Lower lobe of right lung (tissue), 2 donors: ENCODE measurements at regions not wholly inside any gene's neighbourhood (a gene's known extent, or its start where the extent isn't known, plus 50 kb on each side); places are given as distances from the start of the nearest gene placed in this dataset.

ENCODE experiments used
- ATAC-seq, 2 donors: fragments of 200-7000 bp; cut with Tn5 transposase; one replicate each; pipeline ENCODE4 v1.9.1; 2020 to 2022; ENCODE audit warnings: mild to moderate bottlenecking in 2 of 2, moderate library complexity in 2 of 2
- DNase-seq: peaks from one replicate; pipeline ENCODE4 v3.0.0-alpha.2; 2020
- H3K27ac ChIP-seq: fragments of 200-600 bp; one replicate; pipeline ENCODE4 v1.8.0; 2022
- H3K27me3 ChIP-seq: fragments of 200-600 bp; one replicate; pipeline ENCODE4 v1.8.0; 2022; ENCODE audit warnings: low read depth
- H3K36me3 ChIP-seq: fragments of 200-600 bp; one replicate; pipeline ENCODE4 v1.8.0; 2022; ENCODE audit warnings: mild to moderate bottlenecking
- H3K4me1 ChIP-seq: fragments of 200-600 bp; one replicate; pipeline ENCODE4 v1.8.0; 2022
- H3K4me3 ChIP-seq: fragments of 200-600 bp; one replicate; pipeline ENCODE4 v1.8.0; 2022; ENCODE audit warnings: mild to moderate bottlenecking
- H3K9me3 ChIP-seq: fragments of 200-600 bp; one replicate; pipeline ENCODE4 v1.8.0; 2022
- intact Hi-C: fragments of 100-400 bp; cut with DNase I; formaldehyde crosslinking; loops from one replicate; pipeline ENCODE4 v1.11.0; 2022
- TF ChIP-seq, protein P1 (sequence below): fragments of 200-600 bp; IDR thresholded peaks from one replicate; pipeline ENCODE4 v1.8.0; 2022; ENCODE audit warnings: antibody characterized with exemption, mild to moderate bottlenecking
- donor health status: DM: no; HTN: yes; CAD: no; lungs with severe emphysema.

DNA sequence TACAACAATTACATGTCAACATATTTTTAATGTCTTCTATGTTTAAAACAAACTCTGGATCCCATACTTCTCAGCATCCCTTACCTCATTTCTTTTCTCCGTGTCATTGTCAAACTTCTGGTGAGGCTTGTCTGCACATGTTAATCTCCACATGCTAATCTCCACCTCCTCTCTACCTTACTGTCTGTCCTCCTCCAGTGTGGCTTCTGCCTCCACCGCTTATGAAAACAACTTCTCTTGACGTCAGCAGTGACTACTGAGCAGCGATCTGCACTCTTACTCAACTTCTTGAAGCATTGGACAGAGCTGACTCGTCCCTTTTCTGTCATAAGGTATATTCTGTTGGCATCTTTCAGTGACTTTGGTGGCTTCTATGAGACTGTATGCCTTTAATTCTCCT lies 338.2 kb upstream of the THRB start:
- peaks cover 20% of the 10 kb centered on the region for H3K27me3 ChIP-seq
- no peaks in the 10 kb centered on the region for H3K36me3 ChIP-seq
- H3K27ac ChIP-seq: no peak overlapping the region
- TF ChIP-seq, protein P1, sequence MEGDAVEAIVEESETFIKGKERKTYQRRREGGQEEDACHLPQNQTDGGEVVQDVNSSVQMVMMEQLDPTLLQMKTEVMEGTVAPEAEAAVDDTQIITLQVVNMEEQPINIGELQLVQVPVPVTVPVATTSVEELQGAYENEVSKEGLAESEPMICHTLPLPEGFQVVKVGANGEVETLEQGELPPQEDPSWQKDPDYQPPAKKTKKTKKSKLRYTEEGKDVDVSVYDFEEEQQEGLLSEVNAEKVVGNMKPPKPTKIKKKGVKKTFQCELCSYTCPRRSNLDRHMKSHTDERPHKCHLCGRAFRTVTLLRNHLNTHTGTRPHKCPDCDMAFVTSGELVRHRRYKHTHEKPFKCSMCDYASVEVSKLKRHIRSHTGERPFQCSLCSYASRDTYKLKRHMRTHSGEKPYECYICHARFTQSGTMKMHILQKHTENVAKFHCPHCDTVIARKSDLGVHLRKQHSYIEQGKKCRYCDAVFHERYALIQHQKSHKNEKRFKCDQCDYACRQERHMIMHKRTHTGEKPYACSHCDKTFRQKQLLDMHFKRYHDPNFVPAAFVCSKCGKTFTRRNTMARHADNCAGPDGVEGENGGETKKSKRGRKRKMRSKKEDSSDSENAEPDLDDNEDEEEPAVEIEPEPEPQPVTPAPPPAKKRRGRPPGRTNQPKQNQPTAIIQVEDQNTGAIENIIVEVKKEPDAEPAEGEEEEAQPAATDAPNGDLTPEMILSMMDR: no peak
- no peaks in the 10 kb centered on the region for H3K9me3 ChIP-seq
- H3K4me3 ChIP-seq: no peak overlapping the region
- intact Hi-C loops: no loop called here
- DNase-seq (no peak), ATAC-seq (no peak)
- H3K4me1 ChIP-seq: peaks cover 3% of the 10 kb centered on the region

DNA sequence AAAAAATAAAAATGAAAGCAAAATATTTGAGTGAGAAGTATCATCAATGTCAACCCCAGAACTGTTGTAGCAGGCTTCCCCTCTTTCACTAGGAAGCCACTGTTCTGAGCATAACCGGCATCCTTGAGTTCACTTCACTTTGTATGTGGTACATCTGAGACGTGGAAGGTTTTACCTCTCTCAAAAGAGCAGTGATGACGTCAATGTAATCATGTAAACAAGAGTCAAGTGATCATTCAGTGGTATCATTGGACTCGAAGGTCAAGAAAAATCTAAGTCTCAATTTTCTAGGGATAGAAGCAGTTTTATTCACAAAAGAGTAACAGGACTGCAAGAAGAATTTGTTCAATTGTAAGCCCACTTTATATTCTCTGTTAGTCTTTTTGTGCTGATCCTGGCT lies 339.8 kb upstream of the THRB start:
- TF ChIP-seq, protein P1: no peak
- ATAC-seq: no peak
- no peak for DNase-seq
- H3K27me3 ChIP-seq: peaks cover 6% of the 10 kb centered on the region
- no peaks in the 10 kb centered on the region for H3K4me1 ChIP-seq
- H3K36me3 ChIP-seq: no peaks in the 10 kb centered on the region
- intact Hi-C loops: no loop called here
- H3K9me3 ChIP-seq: no peaks in the 10 kb centered on the region
- H3K4me3 ChIP-seq: no peak overlapping the region
- H3K27ac ChIP-seq: no peak overlapping the region

- intact Hi-C loops: no loop called here
- no peaks in the 10 kb centered on the region for H3K36me3 ChIP-seq
- H3K27ac ChIP-seq: no peak overlapping the region
- ATAC-seq (no peak), DNase-seq (no peak)
- TF ChIP-seq, protein P1: no peak
- H3K4me3 ChIP-seq: no peak overlapping the region
- H3K9me3 ChIP-seq: no peaks in the 10 kb centered on the region
- H3K4me1 ChIP-seq: no peaks in the 10 kb centered on the region
- H3K27me3 ChIP-seq: no peaks in the 10 kb centered on the region
These were observed 340.9 kb upstream of the THRB start for GRCh38 chr3:24835510-24835909.

DNA sequence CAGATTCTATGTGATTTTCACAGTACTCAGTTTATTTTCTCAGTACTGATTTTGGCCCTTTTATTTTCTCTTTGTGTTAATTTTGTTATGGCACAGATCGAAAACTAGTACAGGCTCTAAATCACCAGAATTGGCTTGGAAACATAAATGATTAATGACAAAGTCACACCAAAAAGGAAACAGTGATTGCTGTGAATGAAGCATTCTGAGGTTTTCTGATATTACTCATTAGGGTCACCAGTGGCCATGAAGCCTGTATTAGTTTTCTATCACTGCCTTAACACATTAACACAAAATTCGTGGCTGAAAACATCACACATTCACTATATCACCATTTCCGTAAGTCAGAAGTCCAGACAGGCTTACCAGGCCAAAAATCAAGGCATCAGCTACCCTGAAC lies 343.0 kb upstream of the THRB start:
- no peaks in the 10 kb centered on the region for H3K9me3 ChIP-seq
- intact Hi-C loops: no loop called here
- no peaks in the 10 kb centered on the region for H3K4me1 ChIP-seq
- no peaks in the 10 kb centered on the region for H3K27me3 ChIP-seq
- no peak overlapping the region for H3K27ac ChIP-seq
- no peak for ATAC-seq
- TF ChIP-seq, protein P1: no peak
- DNase-seq: no peak
- no peak overlapping the region for H3K4me3 ChIP-seq
- H3K36me3 ChIP-seq: no peaks in the 10 kb centered on the region

GRCh38 chr3:24838533-24838932 lies 343.9 kb upstream of the THRB start:
- H3K36me3 ChIP-seq: no peaks in the 10 kb centered on the region
- DNase-seq (no peak), ATAC-seq (no peak)
- no peaks in the 10 kb centered on the region for H3K4me1 ChIP-seq
- TF ChIP-seq, protein P1: no peak
- H3K4me3 ChIP-seq: no peak overlapping the region
- no peak overlapping the region for H3K27ac ChIP-seq
- intact Hi-C loops: no loop called here
- no peaks in the 10 kb centered on the region for H3K27me3 ChIP-seq
- H3K9me3 ChIP-seq: no peaks in the 10 kb centered on the region

- TF ChIP-seq, protein P1: no peak
- ATAC-seq (no peak), DNase-seq (no peak)
- Histone ChIP-seq H3K4me1 (no peaks in the 10 kb centered on the region), H3K36me3 (no peaks in the 10 kb centered on the region), H3K27me3 (no peaks in the 10 kb centered on the region), H3K9me3 (no peaks in the 10 kb centered on the region), H3K27ac (no peak overlapping the region), H3K4me3 (no peak overlapping the region)
- intact Hi-C loops: no loop called here
These were observed 349.3 kb upstream of the THRB start for GRCh38 chr3:24843955-24844354.
